ENCODE measurements at regions not wholly inside any gene's neighbourhood (a gene's known extent, or its start where the extent isn't known, plus 50 kb on each side); places are given as distances from the start of the nearest gene placed in this dataset.

- Histone ChIP-seq H2BK20ac (ENCODE audit: low read length) (no peak overlapping the region), H3K23ac (ENCODE audit: insufficient read length) (no peak overlapping the region), H2AFZ (ENCODE audit: low read length) (no peak overlapping the region), H3K9ac (replicated peaks in 1 of 4; ENCODE audit: extremely low read depth in 1 of 4, low read depth in 3 of 4, low read length in 3 of 4) (no peak overlapping the region), H3K4me1 (replicated peaks in 1 of 4; ENCODE audit: control insufficient read depth in 3 of 4, insufficient read depth in 4 of 4, low read length in 3 of 4) (no peaks in the 10 kb centered on the region), H3K27ac (ENCODE audit: low read depth, low read length) (no peak overlapping the region), H3K79me1 (ENCODE audit: low read depth, low read length) (no peaks in the 10 kb centered on the region), H2BK120ac (replicated peaks; ENCODE audit: low read depth, low read length) (no peak overlapping the region), H2BK12ac (ENCODE audit: low read depth, low read length) (no peak overlapping the region), H2BK5ac (ENCODE audit: low read depth, low read length) (no peak overlapping the region), H3K23me2 (ENCODE audit: low read depth, low read length) (no peaks in the 10 kb centered on the region), H3K4me3 (ENCODE audit: extremely low read depth in 1 of 4, insufficient read depth in 2 of 4, low read depth in 3 of 4, low read length in 4 of 4) (no peak overlapping the region), H3K4ac (replicated peaks; ENCODE audit: insufficient read length, low read depth, low read length) (no peak overlapping the region), H2AK5ac (ENCODE audit: low read depth, low read length) (no peak overlapping the region), H3K4me2 (ENCODE audit: insufficient read depth in 1 of 2, low read depth in 2 of 2, low read length in 2 of 2) (no peak overlapping the region), H3K18ac (ENCODE audit: extremely low read depth, low read length) (no peak overlapping the region), H3K9me3 (ENCODE audit: insufficient read depth in 2 of 2, low read depth in 1 of 2, low read length in 1 of 2) (no peaks in the 10 kb centered on the region), H3K79me2 (ENCODE audit: control insufficient read depth in 1 of 2, insufficient read depth in 2 of 2, low read length in 2 of 2) (no peaks in the 10 kb centered on the region), H3K56ac (replicated peaks; ENCODE audit: insufficient read length, low read depth, low read length) (no peak overlapping the region), H4K91ac (replicated peaks; ENCODE audit: insufficient read length, low read length) (no peak overlapping the region), H4K8ac (ENCODE audit: extremely low read depth, insufficient read depth, low read length) (no peak overlapping the region), H3K36me3 (ENCODE audit: control insufficient read depth in 2 of 4, insufficient read depth in 4 of 4, low read length in 3 of 4) (no peaks in the 10 kb centered on the region), H2BK15ac (ENCODE audit: low read length) (no peak overlapping the region), H4K20me1 (replicated peaks in 1 of 2; ENCODE audit: control insufficient read depth in 1 of 2, insufficient read depth in 2 of 2, low read length in 2 of 2) (no peaks in the 10 kb centered on the region), H3K27me3 (replicated peaks in 1 of 4; ENCODE audit: control insufficient read depth in 3 of 4, extremely low read depth in 1 of 4, insufficient read depth in 3 of 4, low read length in 3 of 4) (no peaks in the 10 kb centered on the region), H4K5ac (ENCODE audit: insufficient read length, low read depth, low read length) (no peak overlapping the region), H3K14ac (ENCODE audit: insufficient read length) (no peak overlapping the region)
- ChIA-PET POLR2A (ENCODE audit: partially characterized antibody) (no interaction called here), CTCF (ENCODE audit: partially characterized antibody) (interaction anchor here (0.6 kb wide), 1 partner anchor 11 kb away, joined by 5 read pairs; no protein-coding TSS in a partner anchor)
- WGBS, 2 experiments (ENCODE audit: extremely low coverage in 1 of 2, insufficient coverage in 1 of 2, insufficient read length in 1 of 2, insufficient replicate concordance in 2 of 2, low coverage in 1 of 2, low lambda C conversion rate in 2 of 2, missing lambda C conversion rate in 1 of 2), result 85% methylated on average over 5 of the region's 5 CpGs; no CpG with 5 or more reads in 1 of the 2 experiments
- FAIRE-seq (no peak), DNase-seq (ENCODE audit: low read depth in 1 of 2, low spot score in 2 of 2) (no peak)
- no peak for TF ChIP-seq POLR2A (IDR thresholded peaks at IDR 0.05; ENCODE audit: control extremely low read depth in 1 of 2, low read depth in 2 of 2, low read length in 2 of 2)
- TF ChIP-seq KDM1A (IDR thresholded peaks at IDR 0.05; ENCODE audit: borderline replicate concordance, low read length), result no peak
These were observed 79.3 kb upstream of the TENM4 start for GRCh38 chr11:79520086-79520485.

Data from H1 (cell line).